HG02588 (cell line): ENCODE measurements at regions not wholly inside any gene's neighbourhood (a gene's known extent, or its start where the extent isn't known, plus 50 kb on each side); places are given as distances from the start of the nearest gene placed in this dataset.
"Not testable (repeated sequence)": the region's sequence is repeated elsewhere in the genome, so short reads cannot be mapped to it uniquely, and the experiment has no call there.

Source experiments
- ATAC-seq: cut with Tn5 transposase; IDR thresholded peaks from one replicate; pipeline ENCODE4 v1.9.1; 2021; ENCODE audit warnings: mild to moderate bottlenecking, moderate library complexity; ENCODE audit not compliant: unreplicated experiment

DNA sequence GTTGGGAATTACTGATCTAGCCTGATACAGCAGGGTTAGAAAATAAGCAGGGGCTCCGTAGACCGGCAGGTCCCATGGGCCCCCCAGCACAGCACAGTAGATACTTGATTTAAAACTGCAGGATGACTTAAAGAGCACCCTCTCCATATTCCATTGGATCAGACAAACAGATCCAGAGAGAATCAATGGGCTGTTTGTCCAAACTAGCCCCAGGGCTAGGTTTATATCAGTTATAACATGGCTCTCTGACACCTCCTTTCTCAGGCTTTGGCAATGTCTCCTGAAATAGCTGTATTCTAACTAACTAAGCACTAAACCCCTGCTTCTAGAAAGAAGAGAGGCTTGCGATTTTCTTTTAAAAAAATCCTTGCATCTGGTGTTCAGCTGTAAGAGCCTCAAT is 100.4 kb upstream of the GALNT18 start:
- ATAC-seq: no peak

DNA sequence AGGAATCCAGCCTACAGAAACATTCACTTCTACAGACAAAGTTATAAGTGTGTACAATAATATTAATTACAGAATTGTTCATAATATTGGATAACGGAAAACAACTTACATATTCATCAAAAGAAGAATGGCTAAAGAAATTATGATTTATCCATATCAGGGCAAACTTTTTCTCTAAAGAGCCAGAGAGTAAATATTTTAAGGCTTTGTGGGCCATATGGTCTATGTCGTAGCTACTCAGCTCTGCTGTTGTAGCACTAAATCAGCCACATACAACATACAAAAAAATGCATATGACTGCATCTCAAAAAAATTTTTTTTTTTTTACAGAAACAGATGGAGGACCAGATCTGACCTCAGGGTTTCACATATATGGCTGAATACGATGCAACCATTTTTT is 96.7 kb upstream of the GALNT18 start:
- ATAC-seq: no peak

DNA sequence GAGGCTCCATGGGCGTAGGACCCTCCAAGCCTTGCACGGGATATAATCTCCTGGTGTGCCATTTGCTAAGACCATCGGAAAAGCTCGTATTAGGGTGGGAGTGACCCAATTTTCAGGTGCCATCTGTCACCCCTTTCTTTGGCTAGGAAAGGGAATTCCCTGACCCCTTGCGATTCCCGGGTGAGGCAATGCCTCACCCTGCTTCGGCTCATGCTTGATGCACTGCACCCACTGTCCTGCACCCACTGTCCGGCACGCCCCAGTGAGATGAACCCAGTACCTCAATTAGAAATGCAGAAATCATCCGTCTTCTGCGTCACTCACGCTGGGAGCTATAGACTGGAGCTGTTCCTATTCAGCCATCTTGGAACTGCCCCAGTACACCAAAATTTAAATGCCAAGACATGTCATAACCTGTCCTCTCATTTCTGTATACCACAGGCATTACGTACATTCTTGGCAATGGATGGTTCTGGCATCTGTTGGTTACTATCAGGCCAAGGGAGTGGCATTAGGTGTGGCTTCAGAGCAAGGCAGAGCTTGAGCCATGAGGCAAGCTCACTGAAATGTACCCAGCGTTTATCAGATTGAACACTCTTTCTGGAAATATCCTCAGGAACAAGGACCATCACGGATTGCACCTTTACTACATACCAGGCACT is 95.4 kb upstream of the GALNT18 start:
- no peak for ATAC-seq

DNA sequence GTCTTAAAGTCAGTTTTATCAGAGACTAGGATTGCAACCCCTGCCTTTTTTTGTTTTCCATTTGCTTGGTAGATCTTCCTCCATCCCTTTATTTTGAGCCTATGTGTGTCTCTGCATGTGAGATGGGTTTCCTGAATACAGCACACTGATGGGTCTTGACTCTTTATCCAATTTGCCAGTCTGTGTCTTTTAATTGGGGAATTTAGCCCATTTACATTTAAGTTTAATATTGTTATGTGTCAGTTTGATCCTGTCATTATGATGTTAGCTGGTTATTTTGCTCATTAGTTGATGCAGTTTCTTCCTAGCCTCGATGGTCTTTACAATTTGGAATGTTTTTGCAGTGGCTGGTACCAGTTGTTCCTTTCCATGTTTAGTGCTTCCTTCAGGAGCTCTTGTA is 93.3 kb upstream of the GALNT18 start:
- not testable (repeated sequence) for ATAC-seq

DNA sequence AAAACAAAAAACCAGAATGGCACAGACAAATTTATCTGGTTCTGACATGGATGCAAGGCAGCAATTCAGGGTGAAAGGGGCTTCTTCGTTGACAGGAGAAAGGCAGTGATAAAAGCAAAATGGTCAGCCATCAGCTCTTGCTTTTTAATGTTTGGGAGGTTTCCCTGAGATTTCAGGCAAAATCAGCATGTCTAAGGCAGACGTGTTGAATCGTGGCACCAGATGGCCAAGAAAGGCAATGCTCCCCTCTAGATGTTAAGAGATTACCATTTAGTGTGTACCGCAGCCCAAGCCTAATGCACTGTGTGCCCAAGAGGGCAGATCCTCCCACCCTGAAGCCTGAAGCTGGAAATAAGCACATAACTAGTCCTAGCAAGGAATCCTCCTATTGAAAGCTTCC is 88.8 kb upstream of the GALNT18 start:
- ATAC-seq: no peak

- no peak for ATAC-seq
Measured at GRCh38 chr11:11709447-11710239, 87.8 kb upstream of the GALNT18 start.

DNA sequence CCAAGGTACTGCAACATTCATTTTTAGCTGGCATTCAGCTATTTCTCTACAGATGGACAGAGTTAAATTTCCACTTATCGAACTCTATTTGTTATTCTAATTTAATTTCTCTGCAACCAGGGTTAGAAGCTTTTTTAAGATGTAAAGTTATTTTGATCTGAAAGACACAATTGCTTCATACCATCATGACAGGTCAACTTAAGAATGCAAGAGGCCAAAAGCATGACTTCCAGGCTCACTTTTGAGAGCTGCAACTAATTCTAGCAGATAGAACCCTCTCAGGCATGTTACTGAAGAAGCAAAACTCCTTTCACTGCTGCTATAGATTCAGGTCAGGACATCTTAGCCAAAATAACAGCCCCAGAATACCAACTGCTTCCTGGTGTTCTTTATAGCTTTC is 86.5 kb upstream of the GALNT18 start:
- ATAC-seq: no peak

DNA sequence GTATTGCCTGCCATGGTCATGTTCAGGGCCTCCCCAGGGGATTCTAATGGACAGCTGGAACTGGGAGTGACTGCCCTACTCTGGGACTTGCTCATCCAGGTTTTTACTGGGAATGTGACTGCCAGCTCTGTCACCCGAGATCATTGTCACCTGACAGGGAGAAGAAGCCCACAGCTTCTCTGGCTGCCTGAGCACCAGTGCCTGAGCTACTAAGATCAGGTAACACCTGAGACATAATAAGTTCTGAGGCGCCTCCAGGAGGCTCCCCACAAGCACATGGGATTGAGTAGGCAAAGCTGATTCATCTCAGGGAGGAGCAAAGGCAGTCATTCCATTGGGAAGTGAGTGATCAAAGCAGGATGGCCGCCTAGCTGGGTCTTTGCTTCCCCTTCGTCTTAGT is 84.2 kb upstream of the GALNT18 start:
- no peak for ATAC-seq

GRCh38 chr11:11703885-11704284 is 82.1 kb upstream of the GALNT18 start:
- no peak for ATAC-seq

DNA sequence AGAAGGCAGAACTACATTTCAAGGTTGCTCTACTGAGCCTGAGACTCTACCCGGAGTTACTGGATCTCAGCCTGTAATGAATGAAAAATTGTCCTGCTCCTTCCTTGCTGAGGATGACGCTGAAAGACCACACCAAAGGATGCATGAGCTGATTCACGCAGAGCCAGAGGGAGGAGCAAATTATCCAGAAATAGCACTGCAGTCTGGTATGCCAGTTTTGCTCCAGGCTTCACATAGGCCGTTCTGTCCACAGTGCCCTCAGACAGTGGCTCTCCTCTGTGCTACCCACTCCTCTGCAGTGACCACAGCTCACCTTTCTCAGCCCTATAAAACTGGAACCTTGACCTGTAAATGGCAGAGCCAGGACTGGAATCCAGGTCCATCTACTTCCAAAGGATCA is 79.3 kb upstream of the GALNT18 start:
- no peak for ATAC-seq

DNA sequence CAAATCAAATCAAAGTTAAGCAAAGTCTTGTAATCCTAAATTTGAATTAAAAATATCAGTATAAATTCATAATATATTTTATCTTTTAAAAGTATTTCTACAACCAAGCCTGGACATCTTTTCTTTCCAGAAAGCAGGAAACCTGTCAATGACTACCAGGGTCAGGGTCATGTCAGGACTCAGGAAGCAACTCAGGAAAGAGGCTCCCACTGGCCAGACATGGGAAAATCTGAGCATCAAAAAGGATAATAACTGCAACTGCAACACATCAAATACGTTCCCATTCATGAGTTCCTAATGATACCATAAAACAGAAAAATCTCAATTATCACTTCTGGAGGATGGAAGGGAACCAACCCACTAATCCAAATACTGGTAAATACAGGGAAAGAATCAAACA is 76.0 kb upstream of the GALNT18 start:
- no peak for ATAC-seq

GRCh38 chr11:11691296-11692151 is 69.7 kb upstream of the GALNT18 start:
- ATAC-seq: no peak

DNA sequence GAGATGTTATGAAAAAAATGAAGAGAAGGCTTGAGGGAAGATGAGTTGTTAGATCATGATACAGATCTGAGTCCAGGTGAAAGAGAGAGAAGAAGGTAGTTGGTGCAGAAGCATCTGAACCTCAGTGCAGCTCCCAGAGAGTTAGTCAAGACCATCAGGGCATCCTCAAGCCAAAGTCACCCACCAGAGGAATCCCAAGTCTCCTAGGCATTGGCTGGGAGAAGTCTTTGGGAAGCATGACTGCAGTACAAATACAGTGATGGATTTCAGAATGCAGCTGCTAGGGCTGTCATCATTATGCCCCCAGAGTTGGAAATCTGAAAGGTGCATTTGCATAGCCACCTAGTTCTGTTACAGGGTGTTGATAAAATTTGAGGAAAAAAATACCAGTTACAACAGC is 59.7 kb upstream of the GALNT18 start:
- ATAC-seq: no peak

DNA sequence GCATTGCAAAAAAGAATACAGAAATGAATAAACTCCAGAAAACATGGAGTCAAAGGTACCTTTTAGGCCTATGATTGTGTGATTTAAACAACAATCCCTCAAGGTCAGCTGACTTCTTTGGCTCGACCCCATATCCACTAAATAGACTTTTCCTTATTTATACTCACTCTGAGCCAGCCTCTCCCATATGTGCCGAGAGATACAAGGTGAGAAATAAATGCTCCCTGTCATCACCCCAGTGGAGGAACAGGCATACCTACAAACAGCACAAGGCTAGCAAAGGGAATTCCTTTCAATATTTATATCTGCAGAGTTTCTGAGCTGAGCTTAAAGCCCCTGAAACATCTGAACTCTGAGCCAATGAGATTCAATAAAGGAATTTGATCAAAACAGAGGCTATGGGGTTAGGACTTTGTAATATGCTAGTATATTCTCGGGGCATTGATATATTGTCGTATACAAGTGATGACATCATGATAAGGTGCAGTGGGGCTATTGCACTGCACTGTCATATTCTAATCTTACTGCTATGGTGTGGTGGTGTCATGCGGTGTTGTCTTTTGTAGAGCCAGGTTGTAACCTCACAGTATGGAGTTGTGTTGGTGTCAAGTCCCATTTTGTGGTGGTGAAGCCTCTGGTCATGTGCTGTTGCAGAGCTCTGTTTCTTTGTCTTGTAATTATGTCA is 56.0 kb upstream of the GALNT18 start:
- ATAC-seq: no peak

GRCh38 chr11:11675671-11676181 is 53.9 kb upstream of the GALNT18 start:
- no peak for ATAC-seq

DNA sequence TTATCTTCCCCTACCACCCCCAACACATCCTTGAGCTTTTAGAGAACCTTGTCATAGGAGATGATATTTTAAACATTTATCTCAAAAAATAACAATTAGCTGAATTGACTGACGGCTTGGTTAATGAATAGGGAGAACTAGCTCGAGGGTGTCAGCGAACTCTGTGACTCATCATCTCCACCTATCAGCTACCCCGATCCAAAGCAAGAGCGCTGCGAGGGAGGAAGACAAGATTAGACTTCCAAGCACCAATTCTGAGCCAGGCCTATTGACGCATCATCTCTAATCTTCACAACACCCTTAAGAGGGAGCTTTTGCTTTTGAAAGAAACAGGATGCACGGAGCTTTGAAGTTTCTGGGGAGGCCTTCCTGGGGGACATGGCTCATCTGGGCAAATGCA is 51.0 kb upstream of the GALNT18 start:
- ATAC-seq: no peak

DNA sequence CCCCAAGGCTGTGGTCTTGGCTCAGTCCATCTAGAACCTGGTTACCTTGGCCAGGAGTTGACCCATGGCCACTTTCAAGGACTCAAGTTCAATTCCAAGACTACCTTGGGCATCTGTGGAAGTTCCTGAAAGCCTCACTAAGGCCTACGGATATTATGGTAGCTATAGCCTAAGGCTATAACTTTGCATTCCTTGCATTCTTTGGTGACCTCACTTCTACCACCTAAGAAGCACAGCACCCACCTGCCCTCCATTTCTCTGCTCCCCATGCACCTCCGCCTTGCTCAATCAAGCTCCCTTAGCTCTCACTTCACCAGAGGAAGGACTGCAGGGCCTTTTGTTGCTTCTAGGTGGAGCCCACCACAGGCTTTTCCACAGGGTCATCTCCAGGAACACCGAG is 50.3 kb upstream of the GALNT18 start:
- ATAC-seq: no peak
